Esophagus (tissue), 2 donors: ENCODE measurements at regions not wholly inside any gene's neighbourhood (a gene's known extent, or its start where the extent isn't known, plus 50 kb on each side); places are given as distances from the start of the nearest gene placed in this dataset.

Source experiments
- H3K27ac ChIP-seq, 2 donors: one replicate each; pipeline ENCODE4 v1.5.1; 2013; ENCODE audit warnings: low read depth in 2 of 2, mild to moderate bottlenecking in 2 of 2, inconsistent platforms in 1 of 2, low read length in 1 of 2, moderate library complexity in 1 of 2
- H3K27me3 ChIP-seq, 2 donors: one replicate each; pipeline ENCODE4 v1.6.1; 2013; ENCODE audit warnings: low read length in 2 of 2, control low read depth in 1 of 2, mild to moderate bottlenecking in 1 of 2; ENCODE audit not compliant: insufficient read depth in 2 of 2, control insufficient read depth in 1 of 2
- H3K36me3 ChIP-seq, 2 donors: one replicate each; pipeline ENCODE4 v1.6.1; 2013; ENCODE audit warnings: low read length in 1 of 2; ENCODE audit not compliant: control insufficient read depth in 2 of 2, insufficient read depth in 2 of 2
- H3K4me1 ChIP-seq, 2 donors: one replicate each; pipeline ENCODE4 v1.6.1; 2013; ENCODE audit warnings: low read length in 1 of 2; ENCODE audit not compliant: control insufficient read depth in 2 of 2, insufficient read depth in 2 of 2
- H3K4me3 ChIP-seq, 2 donors: one replicate each; pipeline ENCODE4 v1.5.1; 2013; ENCODE audit warnings: low read length in 2 of 2, mild to moderate bottlenecking in 2 of 2, low read depth in 1 of 2, moderate library complexity in 1 of 2
- H3K9me3 ChIP-seq, 2 donors: one replicate each; pipeline ENCODE4 v1.6.1; 2013; ENCODE audit warnings: mild to moderate bottlenecking in 2 of 2, low read depth in 1 of 2, low read length in 1 of 2, moderate library complexity in 1 of 2; ENCODE audit not compliant: control insufficient read depth in 2 of 2, insufficient read depth in 1 of 2
- WGBS, 2 donors: extraction: QIAGEN DNeasy Blood & Tissue Kit; methylation state at CpG; one replicate each; pipeline ENCODE4 v1.1.7; 2013; 5-methylcytosine and 5-hydroxymethylcytosine counted together
- donor health status: healthy with polysubstance abuse.
- donor health status: Bipolar disorder and iron deficiency.

DNA sequence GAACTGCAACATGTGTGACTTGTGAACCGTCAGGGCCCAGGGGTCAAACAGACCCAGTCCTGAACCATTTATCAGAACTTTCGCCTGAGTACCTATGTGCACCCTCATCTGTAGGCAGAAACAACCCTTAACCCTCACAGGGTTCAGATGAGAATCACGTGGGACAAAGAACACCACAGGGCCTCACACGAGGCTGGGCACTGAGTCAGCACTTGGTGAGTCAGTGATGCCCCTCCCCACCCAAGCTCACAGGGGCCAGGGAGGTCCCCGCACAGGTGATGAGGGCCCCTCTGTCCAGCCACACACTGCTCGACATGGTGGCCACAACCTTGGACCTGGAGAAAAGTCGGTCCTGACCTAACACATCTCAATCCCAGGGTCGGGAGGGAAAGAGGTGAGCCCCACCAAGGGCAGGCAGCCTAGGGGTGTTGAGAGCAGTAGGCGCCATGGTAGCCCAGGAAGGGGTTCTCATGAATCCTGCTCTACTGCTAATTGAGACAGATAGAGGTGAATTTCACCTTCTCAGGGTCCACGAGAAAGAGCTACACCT, 176.4 kb downstream of the SHANK2 start:
- Histone ChIP-seq H3K27me3 (no peaks in the 10 kb centered on the region), H3K4me3 (no peak overlapping the region), H3K27ac (no peak overlapping the region), H3K9me3 (peaks cover 0 to 2% of the 10 kb centered on the region in 2 donors), H3K4me1 (peaks cover 0 to 2% of the 10 kb centered on the region in 2 donors), H3K36me3 (no peaks in the 10 kb centered on the region)
- WGBS, 2 donors: 75 to 77% methylated on average over 10 of the region's 10 CpGs

GRCh38 chr11:71075116-71075720, 177.2 kb downstream of the SHANK2 start:
- Histone ChIP-seq H3K4me3 (no peak overlapping the region), H3K36me3 (no peaks in the 10 kb centered on the region), H3K27ac (no peak overlapping the region), H3K27me3 (no peaks in the 10 kb centered on the region), H3K4me1 (peaks cover 0 to 1% of the 10 kb centered on the region in 2 donors), H3K9me3 (peaks cover 0 to 2% of the 10 kb centered on the region in 2 donors)
- WGBS, 2 donors: 88% methylated on average over 14 of the region's 14 CpGs

DNA sequence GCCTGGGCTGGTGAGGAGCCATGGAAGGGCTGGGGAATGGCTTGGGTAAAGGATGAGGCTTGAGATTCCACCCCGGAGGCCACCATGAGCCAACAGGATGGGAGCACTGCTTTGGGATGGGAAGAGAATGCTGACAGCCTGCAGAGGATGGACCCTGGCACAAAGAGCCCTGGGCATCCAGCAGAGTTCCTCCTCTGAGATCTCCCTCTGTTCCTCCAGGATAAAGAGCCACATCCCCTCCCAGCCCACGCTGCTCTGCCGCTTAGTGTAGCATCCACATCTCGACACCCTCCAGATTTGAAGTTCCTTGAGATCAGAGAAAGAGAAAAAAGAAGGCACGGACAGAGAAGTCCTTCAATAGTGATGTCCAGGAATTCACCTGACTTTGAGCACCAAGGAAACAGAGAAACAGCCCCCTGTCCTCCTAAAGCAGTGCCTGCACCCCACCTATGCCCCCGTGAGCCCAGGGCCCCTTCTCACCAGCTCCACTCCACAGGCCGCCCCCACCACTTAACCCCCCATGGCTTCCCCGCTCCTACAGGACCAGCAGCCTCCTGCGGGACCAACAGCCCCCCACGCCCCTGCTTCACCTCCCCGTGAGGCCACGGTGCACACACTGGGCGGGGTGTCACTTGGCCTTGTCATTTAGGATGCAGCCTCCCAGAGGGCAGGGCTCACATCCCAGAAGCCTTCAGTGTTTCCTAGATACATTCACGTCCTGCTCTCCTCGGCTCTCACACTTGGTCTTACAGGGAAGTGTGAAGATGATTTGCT, 180.5 kb downstream of the SHANK2 start:
- Histone ChIP-seq H3K4me1 (no peaks in the 10 kb centered on the region), H3K27me3 (no peaks in the 10 kb centered on the region), H3K9me3 (peaks cover 0 to 10% of the 10 kb centered on the region in 2 donors), H3K36me3 (no peaks in the 10 kb centered on the region), H3K4me3 (no peak overlapping the region), H3K27ac (no peak overlapping the region)
- 84 to 91% methylated on average over 15 of the region's 15 CpGs for WGBS, 2 donors

GRCh38 chr11:71070490-71071453, 181.6 kb downstream of the SHANK2 start:
- H3K9me3 ChIP-seq: peaks cover 0 to 10% of the 10 kb centered on the region in 2 donors
- H3K4me3 ChIP-seq: no peak overlapping the region
- no peak overlapping the region for H3K27ac ChIP-seq
- H3K27me3 ChIP-seq: no peaks in the 10 kb centered on the region
- H3K4me1 ChIP-seq: no peaks in the 10 kb centered on the region
- no peaks in the 10 kb centered on the region for H3K36me3 ChIP-seq
- 76 to 81% methylated on average over 12 of the region's 12 CpGs for WGBS, 2 donors

DNA sequence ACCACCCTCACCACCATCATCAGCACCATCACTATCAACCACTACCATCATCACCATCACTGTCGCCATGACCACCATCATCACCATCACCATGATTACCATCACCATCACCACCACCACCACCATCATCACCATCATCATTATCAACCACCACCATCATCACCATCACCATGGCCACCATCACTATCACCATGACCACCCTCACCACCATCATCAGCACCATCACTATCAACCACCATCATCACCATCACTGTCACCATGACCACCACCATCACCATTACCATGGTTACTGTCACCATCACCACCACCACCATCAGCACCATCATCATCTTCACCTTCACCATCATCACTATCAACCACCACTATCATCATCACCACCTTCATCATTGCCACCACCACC, 183.4 kb downstream of the SHANK2 start:
- Histone ChIP-seq H3K27me3 (no peaks in the 10 kb centered on the region), H3K36me3 (no peaks in the 10 kb centered on the region), H3K9me3 (peaks cover 0 to 10% of the 10 kb centered on the region in 2 donors), H3K4me3 (no peak overlapping the region), H3K27ac (no peak overlapping the region), H3K4me1 (no peaks in the 10 kb centered on the region)
- 94 to 96% methylated on average over 1 of the region's 1 CpG for WGBS, 2 donors

DNA sequence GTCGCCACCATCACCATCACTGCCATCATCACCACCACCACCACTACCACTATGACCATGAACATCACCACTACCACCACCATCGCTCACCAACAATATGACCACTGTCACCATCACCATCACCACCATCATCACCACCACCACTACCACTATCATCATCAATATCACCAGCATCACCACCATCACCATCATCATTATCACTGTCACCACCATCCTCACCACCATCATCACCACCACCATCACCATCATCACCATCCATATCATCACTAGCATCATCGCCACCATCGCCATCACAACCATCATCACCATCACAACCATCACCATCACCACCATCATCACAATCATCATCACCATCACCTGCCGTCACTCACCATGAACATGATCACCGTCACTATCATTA, 184.6 kb downstream of the SHANK2 start:
- 97 to 99% methylated on average over 6 of the region's 6 CpGs for WGBS, 2 donors
- Histone ChIP-seq H3K9me3 (peaks cover 0 to 10% of the 10 kb centered on the region in 2 donors), H3K4me3 (no peak overlapping the region), H3K4me1 (no peaks in the 10 kb centered on the region), H3K27me3 (no peaks in the 10 kb centered on the region), H3K36me3 (no peaks in the 10 kb centered on the region), H3K27ac (no peak overlapping the region)

- Histone ChIP-seq H3K27ac (no peak overlapping the region), H3K27me3 (no peaks in the 10 kb centered on the region), H3K36me3 (no peaks in the 10 kb centered on the region), H3K4me3 (no peak overlapping the region), H3K4me1 (no peaks in the 10 kb centered on the region), H3K9me3 (peaks cover 0 to 10% of the 10 kb centered on the region in 2 donors)
- 53 to 57% methylated on average over 5 to 6 of the region's 6 CpGs for WGBS, 2 donors
Measured at GRCh38 chr11:71066311-71066710, 186.1 kb downstream of the SHANK2 start.

DNA sequence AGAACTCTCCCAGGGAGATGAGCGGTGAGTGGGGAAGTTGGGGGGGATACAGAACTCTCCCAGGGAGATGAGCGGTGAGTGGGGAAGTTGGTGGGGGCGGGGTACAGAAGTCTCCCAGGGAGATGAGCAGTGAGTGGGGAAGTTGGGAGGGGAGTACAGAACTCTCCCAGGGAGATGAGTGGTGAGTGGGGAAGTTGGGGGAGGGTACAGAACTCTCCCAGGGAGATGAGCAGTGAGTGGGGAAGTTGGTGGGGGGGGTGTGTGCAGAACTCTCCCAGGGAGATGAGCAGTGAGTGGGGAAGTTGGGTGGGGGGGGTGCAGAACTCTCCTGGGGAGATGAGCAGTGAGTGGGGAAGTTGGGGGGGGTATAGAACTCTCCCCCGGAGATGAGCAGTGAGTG, 186.5 kb downstream of the SHANK2 start:
- H3K9me3 ChIP-seq: peaks cover 0 to 10% of the 10 kb centered on the region in 2 donors
- H3K27me3 ChIP-seq: no peaks in the 10 kb centered on the region
- no peaks in the 10 kb centered on the region for H3K4me1 ChIP-seq
- H3K4me3 ChIP-seq: no peak overlapping the region
- 75 to 77% methylated on average over 3 of the region's 4 CpGs for WGBS, 2 donors
- no peaks in the 10 kb centered on the region for H3K36me3 ChIP-seq
- H3K27ac ChIP-seq: no peak overlapping the region
